NB4 (cell line): ENCODE measurements at regions not wholly inside any gene's neighbourhood (a gene's known extent, or its start where the extent isn't known, plus 50 kb on each side); places are given as distances from the start of the nearest gene placed in this dataset.

Source experiments
- MYC ChIP-seq: IDR thresholded peaks from 2 replicates; pipeline ENCODE4 v1.6.1; 2011; ENCODE audit warnings: low read depth, low read length
- POLR2A ChIP-seq: IDR thresholded peaks from 2 replicates; pipeline ENCODE4 v1.6.1; 2011; ENCODE audit warnings: mild to moderate bottlenecking; ENCODE audit not compliant: insufficient read length; ENCODE audit errors: extremely low read depth
- TF ChIP-seq, protein P1 (sequence below): IDR thresholded peaks from one replicate; pipeline ENCODE4 v1.5.1; 2012; ENCODE audit warnings: low read depth, low read length

GRCh38 chr18:24949908-24950307 lies 402.1 kb downstream of the ZNF521 start:
- TF ChIP-seq, protein P1, sequence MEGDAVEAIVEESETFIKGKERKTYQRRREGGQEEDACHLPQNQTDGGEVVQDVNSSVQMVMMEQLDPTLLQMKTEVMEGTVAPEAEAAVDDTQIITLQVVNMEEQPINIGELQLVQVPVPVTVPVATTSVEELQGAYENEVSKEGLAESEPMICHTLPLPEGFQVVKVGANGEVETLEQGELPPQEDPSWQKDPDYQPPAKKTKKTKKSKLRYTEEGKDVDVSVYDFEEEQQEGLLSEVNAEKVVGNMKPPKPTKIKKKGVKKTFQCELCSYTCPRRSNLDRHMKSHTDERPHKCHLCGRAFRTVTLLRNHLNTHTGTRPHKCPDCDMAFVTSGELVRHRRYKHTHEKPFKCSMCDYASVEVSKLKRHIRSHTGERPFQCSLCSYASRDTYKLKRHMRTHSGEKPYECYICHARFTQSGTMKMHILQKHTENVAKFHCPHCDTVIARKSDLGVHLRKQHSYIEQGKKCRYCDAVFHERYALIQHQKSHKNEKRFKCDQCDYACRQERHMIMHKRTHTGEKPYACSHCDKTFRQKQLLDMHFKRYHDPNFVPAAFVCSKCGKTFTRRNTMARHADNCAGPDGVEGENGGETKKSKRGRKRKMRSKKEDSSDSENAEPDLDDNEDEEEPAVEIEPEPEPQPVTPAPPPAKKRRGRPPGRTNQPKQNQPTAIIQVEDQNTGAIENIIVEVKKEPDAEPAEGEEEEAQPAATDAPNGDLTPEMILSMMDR: no peak
- no peak for TF ChIP-seq MYC
- no peak for TF ChIP-seq POLR2A
